GM19238 (cell line): ENCODE measurements at regions not wholly inside any gene's neighbourhood (a gene's known extent, or its start where the extent isn't known, plus 50 kb on each side); places are given as distances from the start of the nearest gene placed in this dataset.

Source experiments
- DNase-seq: peaks from one replicate; pipeline ENCODE4 v3.0.0; 2011; ENCODE audit warnings: low spot score; ENCODE audit not compliant: insufficient read length

GRCh38 chr2:13006829-13007717 lies 290.3 kb downstream of the TRIB2 start:
- peak; percentile 8 for DNase-seq

- DNase-seq, result no peak
Observed at GRCh38 chr2:13009027-13009642, 292.4 kb downstream of the TRIB2 start.

GRCh38 chr2:13010283-13010682 lies 293.5 kb downstream of the TRIB2 start:
- DNase-seq, result no peak

GRCh38 chr2:13014783-13015182 lies 298.0 kb downstream of the TRIB2 start:
- DNase-seq, result no peak

- DNase-seq, result no peak
Observed at GRCh38 chr2:13015532-13016320, 299.0 kb downstream of the TRIB2 start.

GRCh38 chr2:13018490-13018889 lies 301.8 kb downstream of the TRIB2 start:
- DNase-seq, result no peak

- no peak for DNase-seq
Observed at GRCh38 chr2:13019781-13020180, 303.0 kb downstream of the TRIB2 start.

GRCh38 chr2:13020469-13020868 lies 303.7 kb downstream of the TRIB2 start:
- DNase-seq, result no peak

GRCh38 chr2:13021470-13021957 lies 304.8 kb downstream of the TRIB2 start:
- no peak for DNase-seq

GRCh38 chr2:13030606-13031005 lies 313.9 kb downstream of the TRIB2 start:
- DNase-seq, result no peak

GRCh38 chr2:13034861-13035260 lies 318.1 kb downstream of the TRIB2 start:
- no peak for DNase-seq

- no peak for DNase-seq
Observed at GRCh38 chr2:13035866-13036265, 319.1 kb downstream of the TRIB2 start.

- DNase-seq, result no peak
Observed at GRCh38 chr2:13040043-13040442, 323.3 kb downstream of the TRIB2 start.

GRCh38 chr2:13046557-13047165 lies 329.9 kb downstream of the TRIB2 start:
- no peak for DNase-seq

GRCh38 chr2:13050764-13051163 lies 334.0 kb downstream of the TRIB2 start:
- no peak for DNase-seq

GRCh38 chr2:13052547-13052946 lies 335.8 kb downstream of the TRIB2 start:
- DNase-seq, result no peak

- no peak for DNase-seq
Observed at GRCh38 chr2:13056259-13056843, 339.6 kb downstream of the TRIB2 start.

GRCh38 chr2:13057671-13058070 lies 340.9 kb downstream of the TRIB2 start:
- no peak for DNase-seq

- no peak for DNase-seq
Observed at GRCh38 chr2:13066676-13067075, 349.9 kb downstream of the TRIB2 start.

GRCh38 chr2:13067508-13067907 lies 350.8 kb downstream of the TRIB2 start:
- DNase-seq, result no peak

- no peak for DNase-seq
Observed at GRCh38 chr2:13089971-13090370, 373.2 kb downstream of the TRIB2 start.
